Stimulated activated CD4-positive, alpha-beta T cell treated with anti-CD3 and anti-CD28 coated beads, Interleukin-12 subunit alpha, Interleukin-12 subunit beta, amount 100 ng/mL, for 24 hours (primary cell): ENCODE measurements at regions not wholly inside any gene's neighbourhood (a gene's known extent, or its start where the extent isn't known, plus 50 kb on each side); places are given as distances from the start of the nearest gene placed in this dataset.
"Not testable (repeated sequence)": the region's sequence is repeated elsewhere in the genome, so short reads cannot be mapped to it uniquely, and the experiment has no call there.

Experiments used
- DNase-seq, 2 experiments: peaks; one replicate each; pipeline ENCODE4 v3.0.0-alpha.2; 2020; ENCODE audit warnings: low read depth in 2 of 2

DNA sequence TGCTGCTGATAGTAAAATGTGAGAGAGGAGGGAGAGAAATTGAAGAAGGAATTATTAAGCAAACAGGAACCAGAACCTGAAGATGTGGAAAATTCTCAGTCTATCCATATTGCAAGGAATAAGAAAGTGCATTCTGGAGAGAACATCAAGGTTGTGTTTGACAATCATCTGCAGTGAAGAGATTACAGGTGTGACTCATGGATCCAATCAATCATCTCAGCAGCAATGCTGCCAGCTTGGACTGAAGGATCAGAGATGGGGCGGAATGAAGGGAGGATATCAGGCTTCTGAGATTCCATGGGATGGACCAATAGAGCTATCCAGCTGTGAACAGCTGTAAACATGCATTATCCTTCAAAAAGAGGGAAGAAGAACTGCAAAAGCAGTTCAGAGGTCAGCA is 247.3 kb downstream of the LPIN1 start:
- no peak for DNase-seq

GRCh38 chr2:11995456-11995855 is 249.0 kb downstream of the LPIN1 start:
- no peak for DNase-seq

- no peak for DNase-seq
These were observed 250.2 kb downstream of the LPIN1 start for GRCh38 chr2:11996618-11997017.

DNA sequence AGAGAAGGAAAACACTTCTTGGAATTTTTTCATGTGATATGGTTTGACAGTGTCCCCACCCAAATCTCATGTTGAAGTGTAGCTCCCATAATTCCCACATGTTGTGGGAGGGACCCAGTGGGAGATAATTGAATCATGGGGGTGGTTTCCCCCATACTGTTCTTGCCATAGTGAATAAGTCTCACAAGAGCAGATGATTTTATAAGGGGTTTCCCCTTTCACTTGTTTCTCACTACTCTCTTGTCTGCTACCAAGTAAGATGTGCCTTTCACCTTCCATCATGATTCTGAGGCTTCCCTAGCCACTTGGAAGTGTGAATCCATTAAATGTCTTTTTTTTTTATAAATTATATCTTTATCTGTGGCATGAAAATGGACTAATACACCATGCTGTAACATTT is 250.7 kb downstream of the LPIN1 start:
- no peak for DNase-seq

DNA sequence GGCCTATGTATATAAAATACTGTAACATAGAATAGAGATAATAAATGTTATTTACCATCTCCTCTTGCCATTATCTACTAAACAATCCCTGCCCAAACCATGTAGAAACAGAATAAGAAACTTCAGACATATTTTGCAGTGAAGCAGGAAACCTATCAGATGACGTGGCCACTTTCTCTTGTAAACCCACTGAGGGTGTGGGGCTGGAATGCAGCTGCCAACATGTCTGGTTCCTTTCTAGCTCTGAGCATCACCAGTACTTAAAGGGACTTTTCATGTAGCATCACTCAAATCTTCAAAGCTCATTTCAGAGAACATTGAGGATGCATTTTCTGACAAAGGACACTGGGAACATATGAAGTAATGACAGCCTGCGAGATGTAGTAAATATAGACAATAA is 251.8 kb downstream of the LPIN1 start:
- no peak for DNase-seq

GRCh38 chr2:11998626-11999378 is 252.4 kb downstream of the LPIN1 start:
- no peak for DNase-seq

DNA sequence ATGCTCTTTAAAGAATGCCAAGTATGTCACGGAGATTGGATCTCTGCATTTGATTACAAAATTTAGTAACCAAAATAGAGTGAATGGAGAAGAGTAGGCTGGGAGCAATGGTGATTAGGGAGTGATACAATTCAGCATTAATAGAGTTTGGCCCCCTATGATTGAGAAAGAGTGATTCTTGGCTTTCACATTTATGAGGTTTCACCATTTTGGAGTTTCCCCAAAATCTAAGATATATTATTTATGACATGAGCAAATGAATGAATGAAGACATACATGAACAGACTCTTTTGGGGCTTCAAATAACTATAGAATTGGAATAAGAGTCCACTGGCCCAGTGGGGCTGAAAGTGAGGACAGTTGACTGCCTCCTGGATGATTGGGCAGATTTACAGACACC is 255.2 kb downstream of the LPIN1 start:
- DNase-seq: no peak

GRCh38 chr2:12002215-12002614 is 255.8 kb downstream of the LPIN1 start:
- DNase-seq: no peak

DNA sequence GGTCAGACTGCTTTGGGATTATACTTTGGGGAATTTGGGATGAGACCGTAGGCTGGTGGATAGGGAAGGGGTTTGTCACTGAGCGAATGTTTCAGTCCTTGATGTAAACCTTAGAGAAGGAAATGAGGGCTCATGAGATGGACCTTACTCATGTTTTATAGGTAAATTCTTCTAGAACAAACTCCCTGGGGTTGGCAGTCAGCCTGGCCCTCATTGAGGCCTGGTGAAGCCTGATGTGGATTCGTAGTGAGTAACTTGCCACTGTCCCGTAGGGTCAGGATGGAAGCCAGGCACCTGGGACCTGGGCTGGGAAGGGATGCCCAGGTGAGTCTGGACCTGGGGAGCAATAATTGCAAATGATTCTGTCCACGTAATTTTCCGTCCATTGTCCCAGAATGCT is 258.3 kb downstream of the LPIN1 start:
- no peak for DNase-seq

DNA sequence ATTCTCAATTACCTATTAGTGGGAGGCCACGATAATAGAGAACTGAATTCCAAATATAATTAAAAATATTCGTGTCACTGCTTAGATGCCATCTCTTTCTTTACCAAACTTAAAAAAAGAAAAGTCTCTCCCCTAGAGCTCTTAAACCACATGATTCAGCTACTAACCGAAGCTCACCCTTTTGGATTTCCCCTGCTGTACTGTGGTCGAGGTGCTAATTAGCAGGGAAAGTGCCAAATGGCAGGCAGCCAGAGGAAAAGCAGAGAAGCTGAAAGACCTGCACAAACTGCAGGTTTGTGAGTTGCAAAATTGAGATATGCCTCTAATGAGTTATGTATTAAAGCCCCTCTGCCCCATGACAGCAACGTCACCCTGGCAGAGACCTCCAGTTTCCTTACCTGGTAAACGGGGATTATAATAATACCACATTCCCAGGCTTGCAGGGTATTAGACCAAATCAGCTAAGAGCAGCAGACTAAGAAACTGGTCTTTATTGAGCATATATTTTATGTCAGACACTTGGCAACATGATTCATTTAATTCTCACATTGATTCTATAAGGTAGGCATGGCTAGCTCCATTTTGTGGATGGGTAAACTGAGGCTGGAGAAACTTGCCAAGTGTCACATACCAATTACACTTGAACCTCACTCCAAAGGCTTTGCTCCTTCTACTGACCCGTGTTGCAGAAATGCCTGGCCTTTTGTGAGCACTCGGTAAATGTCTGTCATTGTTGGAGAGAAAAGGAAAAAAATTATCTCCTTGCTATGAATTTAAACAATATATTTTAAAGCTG is 259.7 kb downstream of the LPIN1 start:
- DNase-seq: peak; percentile 59 to 74

DNA sequence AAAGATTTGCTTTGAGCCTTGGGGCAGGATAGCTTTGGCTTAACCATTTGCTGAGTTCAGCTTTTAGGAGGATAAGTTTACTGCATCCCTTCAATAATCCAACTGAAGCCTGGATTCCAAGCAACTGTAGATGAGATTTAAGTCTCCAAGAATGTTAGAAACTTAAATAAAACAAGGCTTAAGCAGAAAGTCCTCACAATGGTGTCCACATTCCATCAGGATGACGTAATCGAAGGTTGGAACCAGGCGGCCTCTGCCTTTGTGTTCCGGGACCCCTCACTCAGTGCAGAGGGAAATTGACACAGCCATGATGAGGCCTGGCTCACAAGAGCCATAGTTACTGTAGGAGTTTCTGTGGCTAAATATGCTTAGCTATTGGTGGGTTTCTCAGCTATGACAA is 260.4 kb downstream of the LPIN1 start:
- DNase-seq: no peak

DNA sequence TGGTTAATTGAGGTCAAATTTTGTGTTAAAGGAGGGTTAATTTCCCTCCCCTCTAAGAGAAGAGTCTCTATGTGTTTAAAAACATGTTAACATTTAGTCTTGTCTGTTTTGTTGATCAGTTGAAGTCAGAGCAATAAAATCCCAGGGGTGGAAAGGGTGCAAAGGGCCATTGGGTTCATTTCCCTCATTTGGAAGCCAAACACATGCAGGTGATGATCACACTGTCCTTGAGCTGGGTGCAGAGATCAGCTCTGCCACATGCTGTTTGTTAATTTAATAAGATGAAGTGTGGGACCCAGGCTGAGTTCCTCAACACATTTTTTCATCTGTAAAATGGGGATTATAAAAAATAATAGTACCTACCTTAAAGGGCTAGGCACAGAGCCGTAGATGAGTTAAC is 260.9 kb downstream of the LPIN1 start:
- no peak for DNase-seq

DNA sequence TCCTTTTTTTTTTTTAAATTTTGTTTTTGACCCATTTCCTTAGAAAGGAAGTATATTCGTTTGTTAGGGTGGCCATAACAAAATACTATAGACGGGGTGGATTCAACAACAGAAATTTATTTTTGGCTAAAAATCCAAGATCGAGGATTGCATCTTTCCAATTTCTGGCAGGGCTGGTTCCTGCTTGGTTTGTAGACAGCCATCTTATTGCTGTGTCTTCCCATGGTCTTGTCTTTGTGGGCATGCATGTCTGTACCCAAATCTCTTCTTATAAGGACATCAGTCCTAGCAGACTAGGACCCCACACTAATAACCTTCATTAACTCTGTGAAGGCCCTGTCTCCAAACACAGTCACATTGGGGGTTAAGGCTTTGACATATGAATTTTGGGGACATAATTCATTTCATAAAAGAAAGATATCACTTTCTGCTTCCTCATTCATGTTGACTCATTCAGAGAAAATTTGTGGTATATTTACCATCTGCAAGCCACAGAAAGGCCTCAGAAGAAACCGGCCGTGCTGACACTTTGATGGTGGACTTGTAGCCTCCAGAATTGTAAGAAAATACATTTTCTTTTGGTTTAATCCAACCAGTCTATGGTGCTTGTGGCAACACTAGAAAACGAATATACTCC is 262.1 kb downstream of the LPIN1 start:
- no peak for DNase-seq

- no peak for DNase-seq
These were observed 263.0 kb downstream of the LPIN1 start for GRCh38 chr2:12009323-12009905.

DNA sequence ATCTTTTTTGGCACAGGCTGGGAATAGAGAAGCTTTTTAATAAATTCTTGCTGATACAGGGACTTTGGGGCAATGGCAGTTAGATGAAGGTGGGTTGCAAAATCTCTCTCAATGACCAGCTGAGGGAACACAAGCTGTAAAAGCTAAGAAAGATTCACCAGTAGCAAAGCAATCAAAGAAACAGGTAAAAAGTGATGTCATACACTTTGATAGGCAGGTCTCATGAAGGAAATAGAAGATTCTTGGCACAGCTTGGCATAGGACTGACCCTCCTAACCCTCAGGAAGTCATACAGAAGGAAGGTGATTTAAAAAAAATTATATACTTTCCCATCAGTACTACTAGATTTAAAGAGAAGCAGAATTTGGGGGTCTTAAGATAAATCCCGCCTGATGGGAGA is 263.6 kb downstream of the LPIN1 start:
- DNase-seq: no peak

GRCh38 chr2:12010779-12011178 is 264.3 kb downstream of the LPIN1 start:
- no peak for DNase-seq

DNA sequence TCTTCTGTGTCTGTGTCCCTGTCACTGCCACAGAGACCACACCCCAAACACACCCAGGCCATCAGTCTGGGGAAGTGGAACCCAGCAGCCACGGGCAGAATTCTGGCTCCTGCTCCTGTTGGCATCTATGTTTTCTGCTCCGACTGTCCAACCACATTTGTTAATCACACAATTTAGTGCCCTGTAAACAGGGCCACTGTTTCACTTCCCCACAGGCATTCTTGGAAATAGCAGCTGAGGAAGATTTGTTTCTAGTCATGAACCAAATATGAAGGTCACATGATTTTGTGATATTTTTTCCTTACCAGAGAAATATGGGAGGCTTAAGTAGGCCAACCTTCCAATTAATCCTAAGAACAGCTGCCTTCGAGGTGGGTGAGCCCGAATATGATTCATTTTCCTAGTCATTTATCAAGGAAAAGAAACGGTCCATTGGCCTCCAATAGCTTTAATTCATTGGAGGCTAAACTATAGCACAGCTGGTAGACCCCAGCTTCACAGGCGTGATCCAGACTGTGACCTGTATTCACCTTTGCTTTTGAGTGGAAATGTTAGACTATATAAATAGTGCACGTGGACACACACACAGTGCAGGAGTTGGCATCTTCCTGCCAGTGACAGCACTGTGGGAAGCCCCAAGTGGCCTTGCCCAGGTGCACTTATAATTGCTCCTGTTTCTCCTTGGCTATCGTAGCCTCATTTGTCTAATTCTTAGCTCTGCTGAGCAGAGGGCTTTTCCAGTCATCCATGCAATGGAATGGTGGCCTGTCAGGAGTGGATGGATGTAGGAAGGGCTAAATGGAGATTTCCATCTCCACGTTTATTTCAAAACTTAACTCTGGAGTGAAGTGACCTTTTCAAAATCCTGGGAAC is 267.9 kb downstream of the LPIN1 start:
- no peak for DNase-seq

GRCh38 chr2:12017499-12018157 is 271.2 kb downstream of the LPIN1 start:
- DNase-seq: no peak

DNA sequence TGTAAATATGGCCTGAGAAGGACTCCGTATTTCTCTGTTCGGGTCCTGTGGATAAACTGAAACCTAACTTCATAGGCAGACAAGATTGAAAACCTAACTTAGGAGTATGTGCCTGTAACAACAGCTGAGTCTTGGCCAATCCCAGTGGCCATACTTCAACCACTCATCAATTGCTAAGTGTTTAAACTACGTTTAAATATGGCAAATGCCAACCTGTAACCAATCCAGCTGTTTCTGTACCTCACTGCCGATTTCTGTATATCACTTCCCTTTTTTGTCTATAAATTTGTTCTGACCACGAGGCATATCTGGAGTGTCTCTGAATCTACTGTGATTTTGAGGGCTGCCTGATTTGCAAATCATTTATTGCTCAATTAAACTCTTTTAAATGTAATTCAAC is 272.3 kb downstream of the LPIN1 start:
- not testable (repeated sequence) for DNase-seq

GRCh38 chr2:12020833-12021469 is 274.5 kb downstream of the LPIN1 start:
- no peak for DNase-seq
